GM23338 (cell line): ENCODE measurements at regions not wholly inside any gene's neighbourhood (a gene's known extent, or its start where the extent isn't known, plus 50 kb on each side); places are given as distances from the start of the nearest gene placed in this dataset.

Experiments
- EZH2 ChIP-seq: fragments of 200-600 bp; sonication (generic); IDR thresholded peaks from one replicate; pipeline ENCODE4 v1.8.0; 2017; ENCODE audit warnings: antibody characterized with exemption, mild to moderate bottlenecking, low read depth; ENCODE audit not compliant: unreplicated experiment
- POLR2AphosphoS5 ChIP-seq: IDR thresholded peaks from 2 replicates; pipeline ENCODE4 v1.6.1; 2016; ENCODE audit warnings: antibody characterized with exemption, low read depth
- TF ChIP-seq, protein P1 (sequence below), 2 experiments: fragments of 200-600 bp in 1 of 2; sonication (generic) in 1 of 2; conservative IDR thresholded peaks; 2 replicates each; pipeline versions ENCODE4 v1.5.1 to v1.6.1; 2016 to 2017; ENCODE audit warnings: antibody characterized with exemption in 2 of 2, low read depth in 2 of 2, mild to moderate bottlenecking in 2 of 2, moderate library complexity in 1 of 2
- TF ChIP-seq, protein P2 (sequence below): IDR thresholded peaks from 2 replicates; pipeline ENCODE4 v1.6.1; 2016; ENCODE audit warnings: antibody characterized with exemption

GRCh38 chr18:59822612-59823550 lies 76.9 kb upstream of the PMAIP1 start:
- TF ChIP-seq EZH2, result no peak
- TF ChIP-seq POLR2AphosphoS5, result no peak
- TF ChIP-seq, protein P1, sequence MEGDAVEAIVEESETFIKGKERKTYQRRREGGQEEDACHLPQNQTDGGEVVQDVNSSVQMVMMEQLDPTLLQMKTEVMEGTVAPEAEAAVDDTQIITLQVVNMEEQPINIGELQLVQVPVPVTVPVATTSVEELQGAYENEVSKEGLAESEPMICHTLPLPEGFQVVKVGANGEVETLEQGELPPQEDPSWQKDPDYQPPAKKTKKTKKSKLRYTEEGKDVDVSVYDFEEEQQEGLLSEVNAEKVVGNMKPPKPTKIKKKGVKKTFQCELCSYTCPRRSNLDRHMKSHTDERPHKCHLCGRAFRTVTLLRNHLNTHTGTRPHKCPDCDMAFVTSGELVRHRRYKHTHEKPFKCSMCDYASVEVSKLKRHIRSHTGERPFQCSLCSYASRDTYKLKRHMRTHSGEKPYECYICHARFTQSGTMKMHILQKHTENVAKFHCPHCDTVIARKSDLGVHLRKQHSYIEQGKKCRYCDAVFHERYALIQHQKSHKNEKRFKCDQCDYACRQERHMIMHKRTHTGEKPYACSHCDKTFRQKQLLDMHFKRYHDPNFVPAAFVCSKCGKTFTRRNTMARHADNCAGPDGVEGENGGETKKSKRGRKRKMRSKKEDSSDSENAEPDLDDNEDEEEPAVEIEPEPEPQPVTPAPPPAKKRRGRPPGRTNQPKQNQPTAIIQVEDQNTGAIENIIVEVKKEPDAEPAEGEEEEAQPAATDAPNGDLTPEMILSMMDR (conservative IDR thresholded peaks at IDR 0.05; ENCODE audit: low read depth in 2 of 2), result no peak
- TF ChIP-seq, protein P2, sequence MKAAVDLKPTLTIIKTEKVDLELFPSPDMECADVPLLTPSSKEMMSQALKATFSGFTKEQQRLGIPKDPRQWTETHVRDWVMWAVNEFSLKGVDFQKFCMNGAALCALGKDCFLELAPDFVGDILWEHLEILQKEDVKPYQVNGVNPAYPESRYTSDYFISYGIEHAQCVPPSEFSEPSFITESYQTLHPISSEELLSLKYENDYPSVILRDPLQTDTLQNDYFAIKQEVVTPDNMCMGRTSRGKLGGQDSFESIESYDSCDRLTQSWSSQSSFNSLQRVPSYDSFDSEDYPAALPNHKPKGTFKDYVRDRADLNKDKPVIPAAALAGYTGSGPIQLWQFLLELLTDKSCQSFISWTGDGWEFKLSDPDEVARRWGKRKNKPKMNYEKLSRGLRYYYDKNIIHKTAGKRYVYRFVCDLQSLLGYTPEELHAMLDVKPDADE, result no peak
